ENCODE measurements at regions not wholly inside any gene's neighbourhood (a gene's known extent, or its start where the extent isn't known, plus 50 kb on each side); places are given as distances from the start of the nearest gene placed in this dataset.

DNA sequence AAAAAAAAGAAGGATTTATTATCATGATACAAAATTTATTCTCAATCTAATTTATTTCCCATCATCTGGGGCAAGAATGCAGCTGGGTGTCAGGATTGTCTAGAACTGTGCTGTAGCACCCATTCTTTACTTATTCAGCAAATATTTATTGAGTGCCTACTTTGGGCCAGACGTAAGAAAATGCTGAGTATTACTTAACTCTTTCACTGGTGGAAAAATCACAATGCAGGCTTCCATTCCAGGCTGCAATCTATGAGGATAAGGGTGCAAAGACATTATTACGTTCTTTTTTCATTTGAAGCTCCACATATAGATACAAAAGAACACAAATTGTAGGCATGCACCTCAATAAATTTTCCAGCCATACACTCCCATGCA, 86.0 kb upstream of the CDKN3 start:
- TF ChIP-seq, protein P1, sequence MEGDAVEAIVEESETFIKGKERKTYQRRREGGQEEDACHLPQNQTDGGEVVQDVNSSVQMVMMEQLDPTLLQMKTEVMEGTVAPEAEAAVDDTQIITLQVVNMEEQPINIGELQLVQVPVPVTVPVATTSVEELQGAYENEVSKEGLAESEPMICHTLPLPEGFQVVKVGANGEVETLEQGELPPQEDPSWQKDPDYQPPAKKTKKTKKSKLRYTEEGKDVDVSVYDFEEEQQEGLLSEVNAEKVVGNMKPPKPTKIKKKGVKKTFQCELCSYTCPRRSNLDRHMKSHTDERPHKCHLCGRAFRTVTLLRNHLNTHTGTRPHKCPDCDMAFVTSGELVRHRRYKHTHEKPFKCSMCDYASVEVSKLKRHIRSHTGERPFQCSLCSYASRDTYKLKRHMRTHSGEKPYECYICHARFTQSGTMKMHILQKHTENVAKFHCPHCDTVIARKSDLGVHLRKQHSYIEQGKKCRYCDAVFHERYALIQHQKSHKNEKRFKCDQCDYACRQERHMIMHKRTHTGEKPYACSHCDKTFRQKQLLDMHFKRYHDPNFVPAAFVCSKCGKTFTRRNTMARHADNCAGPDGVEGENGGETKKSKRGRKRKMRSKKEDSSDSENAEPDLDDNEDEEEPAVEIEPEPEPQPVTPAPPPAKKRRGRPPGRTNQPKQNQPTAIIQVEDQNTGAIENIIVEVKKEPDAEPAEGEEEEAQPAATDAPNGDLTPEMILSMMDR (IDR thresholded peaks at IDR 0.05 in 8 of 11, conservative IDR thresholded peaks at IDR 0.05 in 3 of 11), result no peak
- no peak for TF ChIP-seq POLR2A (IDR thresholded peaks at IDR 0.05)

All from spleen (tissue), 7 donors.